NOMO-1 (cell line): ENCODE measurements at regions not wholly inside any gene's neighbourhood (a gene's known extent, or its start where the extent isn't known, plus 50 kb on each side); places are given as distances from the start of the nearest gene placed in this dataset.

Source experiments
- DNase-seq, 2 experiments: peaks; one replicate each; lab custom pipeline; 2025; ENCODE audit not compliant: unreplicated experiment in 2 of 2; lab: John Stamatoyannopoulos, UW

- no peak for DNase-seq
Observed at GRCh38 chr17:73875346-73875745, 231.1 kb upstream of the SDK2 start.

GRCh38 chr17:73877962-73878361 lies 233.7 kb upstream of the SDK2 start:
- no peak for DNase-seq

GRCh38 chr17:73878923-73879322 lies 234.7 kb upstream of the SDK2 start:
- no peak for DNase-seq

- no peak for DNase-seq
Observed at GRCh38 chr17:73879987-73880386, 235.7 kb upstream of the SDK2 start.

GRCh38 chr17:73882590-73882989 lies 238.3 kb upstream of the SDK2 start:
- no peak for DNase-seq

- no peak for DNase-seq
Observed at GRCh38 chr17:73883175-73883574, 238.9 kb upstream of the SDK2 start.

- DNase-seq, result no peak
Observed at GRCh38 chr17:73887739-73888138, 243.5 kb upstream of the SDK2 start.

GRCh38 chr17:73888862-73889261 lies 244.6 kb upstream of the SDK2 start:
- no peak for DNase-seq

GRCh38 chr17:73889439-73889838 lies 245.2 kb upstream of the SDK2 start:
- no peak for DNase-seq

- DNase-seq, result no peak
Observed at GRCh38 chr17:73890831-73891405, 246.7 kb upstream of the SDK2 start.

GRCh38 chr17:73895157-73895556 lies 250.9 kb upstream of the SDK2 start:
- no peak for DNase-seq

GRCh38 chr17:73896966-73897365 lies 252.7 kb upstream of the SDK2 start:
- no peak for DNase-seq

- DNase-seq, result no peak
Observed at GRCh38 chr17:73899839-73900238, 255.6 kb upstream of the SDK2 start.

- no peak for DNase-seq
Observed at GRCh38 chr17:73900516-73900915, 256.3 kb upstream of the SDK2 start.

GRCh38 chr17:73901249-73901648 lies 257.0 kb upstream of the SDK2 start:
- DNase-seq, result no peak

- peak; percentile 71 to 78 for DNase-seq
Observed at GRCh38 chr17:73901661-73902415, 257.6 kb upstream of the SDK2 start.

- no peak for DNase-seq
Observed at GRCh38 chr17:73902416-73903181, 258.4 kb upstream of the SDK2 start.

GRCh38 chr17:73906896-73907870 lies 262.9 kb upstream of the SDK2 start:
- no peak for DNase-seq

- no peak for DNase-seq
Observed at GRCh38 chr17:73909186-73909585, 264.9 kb upstream of the SDK2 start.

- DNase-seq, result no peak
Observed at GRCh38 chr17:73910206-73910605, 266.0 kb upstream of the SDK2 start.
